HCT116 (cell line): ENCODE measurements at regions not wholly inside any gene's neighbourhood (a gene's known extent, or its start where the extent isn't known, plus 50 kb on each side); places are given as distances from the start of the nearest gene placed in this dataset.

Experiments
- ATAC-seq: fragments of 200-7000 bp; cut with Tn5 transposase; 2 replicates; pipeline ENCODE4 v1.9.1; 2020; ENCODE audit warnings: mild to moderate bottlenecking, moderate library complexity
- BruUV-seq: library from RNA; stranded (reverse); fragments of 400-500 nt; replicated peaks from 2 replicates; lab custom pipeline; 2021; lab: Mats Ljungman, UMichigan
- CTCF ChIA-PET: fragments of 300-600 bp; sonication (Branson Sonifier 250); formaldehyde crosslinking; loops from one replicate; lab custom pipeline; 2021; ENCODE audit warnings: antibody characterized with exemption; lab: Charles Lee
- POLR2A ChIA-PET: fragments of 300-600, 350-600 bp; sonication (Branson Sonifier 250); formaldehyde crosslinking; loops from one replicate; lab custom pipeline; 2021; ENCODE audit warnings: antibody characterized with exemption; lab: Charles Lee
- RAD21 ChIA-PET, 2 experiments: fragments of 300-600 bp; sonication (Branson Sonifier 250); formaldehyde crosslinking; loops; one replicate each; lab custom pipeline; 2023; ENCODE audit warnings: low total read pairs in 2 of 2; ENCODE audit not compliant: uncharacterized antibody in 2 of 2, unreplicated experiment in 2 of 2, low non-redundant PET in 1 of 2; lab: Charles Lee
- DNase-seq: peaks from one replicate; pipeline ENCODE4 v3.0.0-alpha.2; 2010; ENCODE audit warnings: low read depth, low spot score
- H2AFZ ChIP-seq: fragments of 200-600 bp; shearing (Covaris generic), sonication (generic); 2 replicates; pipeline ENCODE4 v1.6.1; 2017; ENCODE audit warnings: low read depth, mixed run types, mixed read lengths, antibody characterized with exemption, low read length; ENCODE audit not compliant: poor library complexity, severe bottlenecking
- H3K27ac ChIP-seq: 2 replicates; pipeline ENCODE4 v1.5.1; 2012; ENCODE audit warnings: low read depth, low read length
- H3K27me3 ChIP-seq: fragments of 200-600 bp; sonication (generic); 2 replicates; pipeline ENCODE4 v1.6.1; 2016; ENCODE audit warnings: mixed run types, low read length, mixed read lengths; ENCODE audit not compliant: insufficient read depth
- H3K36me3 ChIP-seq, 2 experiments: fragments of 200-500 bp in 1 of 2; fragments of 200-600 bp in 1 of 2; sonication (Bioruptor generic) in 1 of 2; sonication (generic) in 1 of 2; 2 replicates each; pipeline versions ENCODE4 v1.5.1 to v1.6.1; 2014 to 2016; ENCODE audit warnings: low read length in 2 of 2, inconsistent platforms in 1 of 2, mixed read lengths in 1 of 2, mixed run types in 1 of 2; ENCODE audit not compliant: insufficient read depth in 2 of 2, control insufficient read depth in 1 of 2
- H3K4me1 ChIP-seq, 2 experiments: fragments of 200-600 bp in 1 of 2; sonication (generic) in 1 of 2; 2 replicates each; pipeline versions ENCODE4 v1.5.1 to v1.6.1; 2012 to 2017; ENCODE audit warnings: low read length in 2 of 2, inconsistent platforms in 1 of 2, mild to moderate bottlenecking in 1 of 2, mixed read lengths in 1 of 2, mixed run types in 1 of 2, moderate library complexity in 1 of 2; ENCODE audit not compliant: insufficient read depth in 2 of 2, control insufficient read depth in 1 of 2
- H3K4me2 ChIP-seq: fragments of 200-600 bp; sonication (generic); 2 replicates; pipeline ENCODE4 v1.6.1; 2017; ENCODE audit warnings: mixed run types, low read length, mixed read lengths
- H3K4me3 ChIP-seq, 2 experiments: fragments of 200-600 bp in 1 of 2; sonication (generic) in 1 of 2; replicated peaks in 1 of 2; 2 replicates each; pipeline ENCODE4 v1.5.1; 2011 to 2016; ENCODE audit warnings: low read length in 2 of 2, control low read depth in 1 of 2, low read depth in 1 of 2, mild to moderate bottlenecking in 1 of 2, mixed read lengths in 1 of 2, mixed run types in 1 of 2
- H3K79me2 ChIP-seq: fragments of 200-600 bp; sonication (generic); 2 replicates; pipeline ENCODE4 v1.6.1; 2017; ENCODE audit warnings: mild to moderate bottlenecking, mixed run types, low read length, moderate library complexity, mixed read lengths; ENCODE audit not compliant: insufficient read depth
- H3K9ac ChIP-seq: fragments of 200-600 bp; sonication (generic); 2 replicates; pipeline ENCODE4 v1.6.1; 2016; ENCODE audit warnings: low read length, mixed read lengths
- H3K9me2 ChIP-seq: fragments of 200-600 bp; sonication (generic), shearing (Covaris generic); 2 replicates; pipeline ENCODE4 v1.6.1; 2017; ENCODE audit warnings: mixed run types, mild to moderate bottlenecking, moderate library complexity; ENCODE audit not compliant: insufficient read depth
- H3K9me3 ChIP-seq, 2 experiments: fragments of 200-500 bp in 1 of 2; fragments of 200-600 bp in 1 of 2; sonication (Bioruptor generic) in 1 of 2; sonication (generic) in 1 of 2; 2 replicates each; pipeline ENCODE4 v1.6.1; 2014 to 2017; ENCODE audit warnings: low read length in 2 of 2, mixed read lengths in 2 of 2, inconsistent platforms in 1 of 2, low read depth in 1 of 2, mild to moderate bottlenecking in 1 of 2, mixed run types in 1 of 2, moderate library complexity in 1 of 2; ENCODE audit not compliant: control insufficient read depth in 1 of 2, insufficient read depth in 1 of 2
- H4K20me1 ChIP-seq: fragments of 200-600 bp; sonication (generic), shearing (Covaris generic); 2 replicates; pipeline ENCODE4 v1.6.1; 2017; ENCODE audit warnings: mixed run types, mild to moderate bottlenecking, moderate library complexity; ENCODE audit not compliant: insufficient read depth
- EGR1 ChIP-seq: IDR thresholded peaks from 2 replicates; pipeline ENCODE4 v1.6.1; 2012; ENCODE audit warnings: low read depth
- ELF1 ChIP-seq: IDR thresholded peaks from 2 replicates; pipeline ENCODE4 v1.6.1; 2012; ENCODE audit warnings: low read depth, borderline replicate concordance
- EZH2 ChIP-seq: fragments of 200-600 bp; sonication (generic); IDR thresholded peaks from 2 replicates; pipeline ENCODE4 v1.6.1; 2017; ENCODE audit warnings: antibody characterized with exemption, mixed run types
- EZH2phosphoT487 ChIP-seq: fragments of 200-600 bp; IDR thresholded peaks from 2 replicates; pipeline ENCODE4 v1.6.1; 2018; ENCODE audit warnings: antibody characterized with exemption, borderline replicate concordance
- JUND ChIP-seq: IDR thresholded peaks from 2 replicates; pipeline ENCODE4 v1.6.1; 2012
- POLR2A ChIP-seq: IDR thresholded peaks from 2 replicates; pipeline ENCODE4 v1.7.0; 2011; ENCODE audit warnings: borderline replicate concordance; ENCODE audit not compliant: insufficient read depth, insufficient read length; ENCODE audit errors: extremely low read depth
- POLR2AphosphoS5 ChIP-seq: IDR thresholded peaks from 2 replicates; pipeline ENCODE4 v1.6.1; 2011; ENCODE audit warnings: mild to moderate bottlenecking, low read depth, low read length, moderate library complexity
- SIN3A ChIP-seq: IDR thresholded peaks from 2 replicates; pipeline ENCODE4 v1.6.1; 2012; ENCODE audit warnings: low read depth
- SP1 ChIP-seq: IDR thresholded peaks from 2 replicates; pipeline ENCODE4 v1.6.1; 2012; ENCODE audit warnings: low read depth
- TCF7L2 ChIP-seq: IDR thresholded peaks from 2 replicates; pipeline ENCODE4 v1.7.0; 2011; ENCODE audit warnings: borderline replicate concordance, inconsistent platforms; ENCODE audit not compliant: insufficient read depth, insufficient read length; ENCODE audit errors: extremely low read depth
- ZFX ChIP-seq: fragments of 450-650 bp; IDR thresholded peaks from 2 replicates; pipeline ENCODE4 v1.6.1; 2017
- intact Hi-C: fragments of 100-400 bp; cut with micrococcal nuclease; formaldehyde crosslinking; loops from 2 replicates; pipeline ENCODE4 v1.10.0; 2022
- TF ChIP-seq, protein P1 (sequence below): IDR thresholded peaks from 2 replicates; pipeline ENCODE4 v1.6.1; 2011; ENCODE audit warnings: mild to moderate bottlenecking, low read length, moderate library complexity; ENCODE audit not compliant: insufficient replicate concordance; ENCODE audit errors: extremely low read depth
- TF ChIP-seq, protein P2 (sequence below): IDR thresholded peaks from 2 replicates; pipeline ENCODE4 v1.6.1; 2012
- TF ChIP-seq, protein P3 (sequence below): IDR thresholded peaks from 2 replicates; pipeline ENCODE4 v1.6.1; 2012; ENCODE audit warnings: low read depth
- TF ChIP-seq, protein P4 (sequence below): IDR thresholded peaks from 2 replicates; pipeline ENCODE4 v1.6.1; 2012

DNA sequence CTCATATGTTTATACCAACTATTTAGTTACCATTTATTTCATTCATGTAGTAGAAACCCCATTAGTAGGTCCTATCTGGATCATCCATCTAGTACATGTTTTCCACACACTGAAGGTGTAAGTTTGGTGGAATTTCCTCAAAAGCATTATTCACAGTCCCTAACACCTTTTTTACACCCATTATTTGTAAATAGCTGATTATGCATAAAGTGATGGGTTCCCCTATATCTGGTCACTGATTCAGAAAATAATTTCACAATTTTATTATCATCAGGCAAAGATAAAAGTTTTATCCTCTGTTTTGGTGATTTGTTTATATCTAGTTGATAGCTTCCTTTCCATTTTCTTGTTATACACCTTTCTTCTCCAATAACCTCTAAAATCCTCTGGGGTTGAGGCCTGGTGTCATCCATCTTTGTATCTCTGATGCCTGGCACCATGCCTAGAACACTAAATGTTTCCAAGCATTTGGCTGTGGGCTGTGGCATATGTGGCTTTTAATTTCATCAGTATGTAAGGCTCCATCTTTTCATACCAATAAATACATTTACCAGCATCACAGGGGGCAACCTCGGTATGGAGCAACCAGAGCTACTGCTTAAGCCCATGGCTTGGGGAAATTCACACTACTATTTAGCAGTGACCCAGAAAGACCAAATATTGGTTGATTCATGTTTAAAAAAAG, 1089.5 kb upstream of the LRRN3 start:
- H3K4me1 ChIP-seq, result no peaks in the 10 kb centered on the region
- no peaks in the 10 kb centered on the region for H3K36me3 ChIP-seq
- no peaks in the 10 kb centered on the region for H3K27me3 ChIP-seq
- no peak overlapping the region for H3K9ac ChIP-seq
- H3K79me2 ChIP-seq, result no peaks in the 10 kb centered on the region
- CTCF ChIA-PET, result no interaction called here
- H3K9me3 ChIP-seq, result no peaks in the 10 kb centered on the region
- H3K4me2 ChIP-seq, result no peak overlapping the region
- H4K20me1 ChIP-seq, result no peaks in the 10 kb centered on the region
- no TSS peak for BruUV-seq
- POLR2A ChIA-PET, result no interaction called here
- TF ChIP-seq EZH2, result no peak
- TF ChIP-seq SIN3A, result no peak
- TF ChIP-seq SP1, result no peak
- TF ChIP-seq, protein P1, sequence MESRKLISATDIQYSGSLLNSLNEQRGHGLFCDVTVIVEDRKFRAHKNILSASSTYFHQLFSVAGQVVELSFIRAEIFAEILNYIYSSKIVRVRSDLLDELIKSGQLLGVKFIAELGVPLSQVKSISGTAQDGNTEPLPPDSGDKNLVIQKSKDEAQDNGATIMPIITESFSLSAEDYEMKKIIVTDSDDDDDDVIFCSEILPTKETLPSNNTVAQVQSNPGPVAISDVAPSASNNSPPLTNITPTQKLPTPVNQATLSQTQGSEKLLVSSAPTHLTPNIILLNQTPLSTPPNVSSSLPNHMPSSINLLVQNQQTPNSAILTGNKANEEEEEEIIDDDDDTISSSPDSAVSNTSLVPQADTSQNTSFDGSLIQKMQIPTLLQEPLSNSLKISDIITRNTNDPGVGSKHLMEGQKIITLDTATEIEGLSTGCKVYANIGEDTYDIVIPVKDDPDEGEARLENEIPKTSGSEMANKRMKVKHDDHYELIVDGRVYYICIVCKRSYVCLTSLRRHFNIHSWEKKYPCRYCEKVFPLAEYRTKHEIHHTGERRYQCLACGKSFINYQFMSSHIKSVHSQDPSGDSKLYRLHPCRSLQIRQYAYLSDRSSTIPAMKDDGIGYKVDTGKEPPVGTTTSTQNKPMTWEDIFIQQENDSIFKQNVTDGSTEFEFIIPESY, result no peak
- TF ChIP-seq EGR1, result no peak
- TF ChIP-seq ZFX, result no peak
- no peak for TF ChIP-seq POLR2A
- TF ChIP-seq, protein P2, sequence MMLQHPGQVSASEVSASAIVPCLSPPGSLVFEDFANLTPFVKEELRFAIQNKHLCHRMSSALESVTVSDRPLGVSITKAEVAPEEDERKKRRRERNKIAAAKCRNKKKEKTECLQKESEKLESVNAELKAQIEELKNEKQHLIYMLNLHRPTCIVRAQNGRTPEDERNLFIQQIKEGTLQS, result no peak
- no peak for TF ChIP-seq TCF7L2
- TF ChIP-seq, protein P3, sequence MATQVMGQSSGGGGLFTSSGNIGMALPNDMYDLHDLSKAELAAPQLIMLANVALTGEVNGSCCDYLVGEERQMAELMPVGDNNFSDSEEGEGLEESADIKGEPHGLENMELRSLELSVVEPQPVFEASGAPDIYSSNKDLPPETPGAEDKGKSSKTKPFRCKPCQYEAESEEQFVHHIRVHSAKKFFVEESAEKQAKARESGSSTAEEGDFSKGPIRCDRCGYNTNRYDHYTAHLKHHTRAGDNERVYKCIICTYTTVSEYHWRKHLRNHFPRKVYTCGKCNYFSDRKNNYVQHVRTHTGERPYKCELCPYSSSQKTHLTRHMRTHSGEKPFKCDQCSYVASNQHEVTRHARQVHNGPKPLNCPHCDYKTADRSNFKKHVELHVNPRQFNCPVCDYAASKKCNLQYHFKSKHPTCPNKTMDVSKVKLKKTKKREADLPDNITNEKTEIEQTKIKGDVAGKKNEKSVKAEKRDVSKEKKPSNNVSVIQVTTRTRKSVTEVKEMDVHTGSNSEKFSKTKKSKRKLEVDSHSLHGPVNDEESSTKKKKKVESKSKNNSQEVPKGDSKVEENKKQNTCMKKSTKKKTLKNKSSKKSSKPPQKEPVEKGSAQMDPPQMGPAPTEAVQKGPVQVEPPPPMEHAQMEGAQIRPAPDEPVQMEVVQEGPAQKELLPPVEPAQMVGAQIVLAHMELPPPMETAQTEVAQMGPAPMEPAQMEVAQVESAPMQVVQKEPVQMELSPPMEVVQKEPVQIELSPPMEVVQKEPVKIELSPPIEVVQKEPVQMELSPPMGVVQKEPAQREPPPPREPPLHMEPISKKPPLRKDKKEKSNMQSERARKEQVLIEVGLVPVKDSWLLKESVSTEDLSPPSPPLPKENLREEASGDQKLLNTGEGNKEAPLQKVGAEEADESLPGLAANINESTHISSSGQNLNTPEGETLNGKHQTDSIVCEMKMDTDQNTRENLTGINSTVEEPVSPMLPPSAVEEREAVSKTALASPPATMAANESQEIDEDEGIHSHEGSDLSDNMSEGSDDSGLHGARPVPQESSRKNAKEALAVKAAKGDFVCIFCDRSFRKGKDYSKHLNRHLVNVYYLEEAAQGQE, result no peak
- TF ChIP-seq, protein P4, sequence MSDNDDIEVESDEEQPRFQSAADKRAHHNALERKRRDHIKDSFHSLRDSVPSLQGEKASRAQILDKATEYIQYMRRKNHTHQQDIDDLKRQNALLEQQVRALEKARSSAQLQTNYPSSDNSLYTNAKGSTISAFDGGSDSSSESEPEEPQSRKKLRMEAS, result no peak
- TF ChIP-seq POLR2AphosphoS5, result no peak
- TF ChIP-seq EZH2phosphoT487, result no peak
- no peak for TF ChIP-seq ELF1
- TF ChIP-seq JUND, result no peak
- H2AFZ ChIP-seq, result no peak overlapping the region
- DNase-seq (no peak), ATAC-seq (no peak)
- RAD21 ChIA-PET, result no interaction called here
- H3K9me2 ChIP-seq, result no peaks in the 10 kb centered on the region
- no peak overlapping the region for H3K27ac ChIP-seq
- intact Hi-C loops, result no loop called here
- H3K4me3 ChIP-seq, result no peak overlapping the region
